ENCODE measurements at regions not wholly inside any gene's neighbourhood (a gene's known extent, or its start where the extent isn't known, plus 50 kb on each side); places are given as distances from the start of the nearest gene placed in this dataset.

DNA sequence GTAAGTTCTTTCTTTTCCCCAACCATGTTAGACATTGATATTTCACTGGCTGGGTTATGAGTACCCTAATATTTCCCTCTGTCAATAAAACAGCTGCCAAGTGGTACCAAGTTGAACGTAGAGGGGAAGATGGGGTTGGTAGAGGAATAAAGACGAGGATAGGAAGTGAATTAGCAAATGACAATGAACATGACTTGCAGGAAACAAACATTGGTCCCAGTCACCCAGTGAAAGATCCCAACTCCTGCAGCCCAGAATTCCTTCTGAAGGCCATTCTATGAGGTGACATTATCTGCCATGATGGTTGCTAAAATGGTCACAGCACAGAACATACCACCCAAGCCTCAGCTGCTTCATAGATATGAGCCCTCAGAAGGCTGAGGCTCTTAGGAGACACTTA lies 159.0 kb upstream of the CTNNB1 start:
- ChIA-PET CTCF (no interaction called here), POLR2A (no interaction called here)
- Mint-ChIP-seq H3K27me3 (peaks cover 3 to 18% (median 8%) of the 10 kb centered on the region in 5 donors), H3K9me3 (peaks cover 0 to 4% (median 0%) of the 10 kb centered on the region in 11 donors), H3K4me3 (no peak overlapping the region), H3K36me3 (no peaks in the 10 kb centered on the region), H3K4me1 (no peaks in the 10 kb centered on the region), H3K27ac (no peak overlapping the region)
- intact Hi-C loops (cut with micrococcal nuclease): no loop called here
- Histone ChIP-seq H3K36me3 (ENCODE audit: control insufficient read depth in 2 of 3, insufficient read depth in 3 of 3, low read length in 3 of 3) (no peaks in the 10 kb centered on the region), H3K9me3 (ENCODE audit: control insufficient read depth in 2 of 3, low read length in 3 of 3) (no peaks in the 10 kb centered on the region), H3K27me3 (ENCODE audit: control insufficient read depth in 2 of 2, insufficient read depth in 2 of 2, low read length in 2 of 2) (no peaks in the 10 kb centered on the region), H3K4me1 (ENCODE audit: control insufficient read depth in 2 of 2, insufficient read depth in 2 of 2, low read length in 2 of 2) (no peaks in the 10 kb centered on the region), H3K4me3 (ENCODE audit: low read length) (no peak overlapping the region), H3K27ac (ENCODE audit: low read depth, low read length) (no peak overlapping the region)
- ATAC-seq (no peak), DNase-seq (no peak)

DNA sequence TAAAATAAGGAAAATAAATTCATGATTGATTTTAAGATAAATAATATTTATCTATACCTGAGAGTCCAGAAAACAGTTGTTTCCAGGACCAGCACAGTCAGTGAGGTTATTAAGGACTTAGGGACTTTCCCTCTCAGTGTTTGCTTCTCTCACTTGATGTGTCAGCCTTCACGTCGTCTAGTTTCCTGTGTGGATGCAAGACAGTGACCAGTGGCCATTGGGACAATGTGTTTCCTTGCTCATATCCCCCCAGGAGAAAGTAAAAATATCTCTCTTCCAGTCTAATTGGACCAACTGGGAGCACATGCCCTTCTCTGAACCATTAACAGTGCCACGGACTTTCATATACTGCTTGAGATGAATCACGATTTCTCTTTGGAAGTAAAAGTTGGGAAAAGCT lies 157.8 kb upstream of the CTNNB1 start:
- intact Hi-C loops (cut with micrococcal nuclease): no loop called here
- Histone ChIP-seq H3K9me3 (ENCODE audit: control insufficient read depth in 2 of 3, low read length in 3 of 3) (no peaks in the 10 kb centered on the region), H3K4me1 (ENCODE audit: control insufficient read depth in 2 of 2, insufficient read depth in 2 of 2, low read length in 2 of 2) (no peaks in the 10 kb centered on the region), H3K27me3 (ENCODE audit: control insufficient read depth in 2 of 2, insufficient read depth in 2 of 2, low read length in 2 of 2) (no peaks in the 10 kb centered on the region), H3K4me3 (ENCODE audit: low read length) (no peak overlapping the region), H3K36me3 (ENCODE audit: control insufficient read depth in 2 of 3, insufficient read depth in 3 of 3, low read length in 3 of 3) (no peaks in the 10 kb centered on the region), H3K27ac (ENCODE audit: low read depth, low read length) (no peak overlapping the region)
- Mint-ChIP-seq H3K9me3 (peaks cover 0 to 4% (median 0%) of the 10 kb centered on the region in 11 donors), H3K27ac (no peak overlapping the region), H3K36me3 (no peaks in the 10 kb centered on the region), H3K4me1 (no peaks in the 10 kb centered on the region), H3K27me3 (peaks cover 3 to 14% (median 8%) of the 10 kb centered on the region in 5 donors), H3K4me3 (no peak overlapping the region)
- CTCF ChIA-PET: no interaction called here
- ATAC-seq (no peak), DNase-seq (no peak)
- POLR2A ChIA-PET: no interaction called here

DNA sequence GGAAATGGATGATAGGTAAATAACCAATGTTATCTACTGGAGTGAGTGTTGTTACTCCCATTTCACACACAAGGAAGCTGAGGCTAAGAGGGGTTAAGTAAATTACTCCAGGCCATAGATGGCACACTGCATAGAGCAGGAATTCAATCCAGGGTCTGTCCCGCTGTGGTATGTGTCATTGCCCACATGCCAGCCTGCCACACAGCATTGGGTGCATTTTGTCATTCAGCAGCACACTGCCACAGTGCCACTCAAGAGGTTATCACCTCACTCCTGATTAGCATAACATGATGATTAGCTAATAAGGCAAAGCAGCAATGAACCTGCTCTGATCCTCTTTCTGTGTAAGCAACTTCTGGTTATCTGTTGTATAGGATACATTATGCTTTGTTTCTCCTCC lies 157.4 kb upstream of the CTNNB1 start:
- Histone ChIP-seq H3K27me3 (ENCODE audit: control insufficient read depth in 2 of 2, insufficient read depth in 2 of 2, low read length in 2 of 2) (no peaks in the 10 kb centered on the region), H3K27ac (ENCODE audit: low read depth, low read length) (no peak overlapping the region), H3K4me1 (ENCODE audit: control insufficient read depth in 2 of 2, insufficient read depth in 2 of 2, low read length in 2 of 2) (no peaks in the 10 kb centered on the region), H3K36me3 (ENCODE audit: control insufficient read depth in 2 of 3, insufficient read depth in 3 of 3, low read length in 3 of 3) (no peaks in the 10 kb centered on the region), H3K9me3 (ENCODE audit: control insufficient read depth in 2 of 3, low read length in 3 of 3) (no peaks in the 10 kb centered on the region), H3K4me3 (ENCODE audit: low read length) (no peak overlapping the region)
- H3K27ac Mint-ChIP-seq: no peak overlapping the region
- no peaks in the 10 kb centered on the region for H3K36me3 Mint-ChIP-seq
- H3K27me3 Mint-ChIP-seq: peaks cover 4 to 14% (median 8%) of the 10 kb centered on the region in 5 donors
- CTCF ChIA-PET: no interaction called here
- ATAC-seq: no peak
- no peaks in the 10 kb centered on the region for H3K4me1 Mint-ChIP-seq
- intact Hi-C loops (cut with micrococcal nuclease): no loop called here
- DNase-seq: no peak
- POLR2A ChIA-PET: no interaction called here
- H3K4me3 Mint-ChIP-seq: no peak overlapping the region
- peaks cover 0 to 4% (median 0%) of the 10 kb centered on the region in 11 donors for H3K9me3 Mint-ChIP-seq

DNA sequence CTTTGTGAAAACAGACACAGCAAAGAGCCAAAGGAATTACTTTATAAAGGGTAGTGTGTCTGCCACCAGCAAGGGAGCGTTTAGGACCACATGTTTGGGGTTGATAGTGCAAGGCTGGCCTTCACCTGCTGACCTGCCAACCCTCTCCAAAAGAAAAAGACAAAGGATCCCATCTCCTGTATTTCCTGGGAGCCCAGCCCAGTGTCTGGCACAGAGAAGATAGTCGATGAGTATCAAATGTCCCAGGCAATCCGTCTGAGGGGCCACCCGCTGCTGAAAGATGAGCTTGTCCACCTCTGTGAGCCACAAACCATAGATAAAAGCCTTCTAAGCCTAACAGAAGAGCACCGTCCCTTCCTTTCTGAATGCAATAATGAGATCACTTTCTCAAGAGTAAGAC lies 154.8 kb upstream of the CTNNB1 start:
- intact Hi-C loops (cut with micrococcal nuclease): no loop called here
- H3K9me3 ChIP-seq (ENCODE audit: control insufficient read depth in 2 of 3, low read length in 3 of 3): no peaks in the 10 kb centered on the region
- H3K9me3 Mint-ChIP-seq: no peaks in the 10 kb centered on the region
- DNase-seq (no peak), ATAC-seq (no peak)
- H3K27ac Mint-ChIP-seq: no peak overlapping the region
- no peak overlapping the region for H3K27ac ChIP-seq (ENCODE audit: low read depth, low read length)
- H3K27me3 ChIP-seq (ENCODE audit: control insufficient read depth in 2 of 2, insufficient read depth in 2 of 2, low read length in 2 of 2): no peaks in the 10 kb centered on the region
- peaks cover 0 to 10% (median 8%) of the 10 kb centered on the region in 5 donors for H3K27me3 Mint-ChIP-seq
- no peaks in the 10 kb centered on the region for H3K36me3 Mint-ChIP-seq
- H3K36me3 ChIP-seq (ENCODE audit: control insufficient read depth in 2 of 3, insufficient read depth in 3 of 3, low read length in 3 of 3): no peaks in the 10 kb centered on the region
- CTCF ChIA-PET: no interaction called here
- no peak overlapping the region for H3K4me3 ChIP-seq (ENCODE audit: low read length)
- H3K4me1 ChIP-seq (ENCODE audit: control insufficient read depth in 2 of 2, insufficient read depth in 2 of 2, low read length in 2 of 2): no peaks in the 10 kb centered on the region
- no peak overlapping the region for H3K4me3 Mint-ChIP-seq
- POLR2A ChIA-PET: no interaction called here
- H3K4me1 Mint-ChIP-seq: no peaks in the 10 kb centered on the region

DNA sequence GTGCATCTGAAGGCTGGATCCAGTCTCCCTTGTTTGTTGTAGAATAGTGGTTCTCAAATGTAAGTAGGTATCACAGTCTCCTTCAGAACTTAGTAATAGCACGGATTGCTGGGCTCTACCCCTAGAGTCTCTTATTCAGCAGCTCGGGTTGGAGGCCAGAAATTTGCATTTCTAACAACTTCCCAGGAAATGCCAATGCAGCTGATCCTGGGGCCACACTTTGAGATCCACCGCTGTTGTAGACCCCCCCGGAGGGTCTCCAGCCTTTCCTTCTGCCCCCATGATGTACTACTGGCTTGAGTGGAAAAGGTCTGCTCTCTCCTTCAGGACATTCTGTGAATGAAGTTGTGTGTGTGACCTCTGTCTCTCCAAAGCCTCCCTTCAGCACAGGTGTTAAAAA lies 153.8 kb upstream of the CTNNB1 start:
- intact Hi-C loops (cut with micrococcal nuclease): no loop called here
- ChIA-PET POLR2A (no interaction called here), CTCF (no interaction called here)
- Histone ChIP-seq H3K27ac (ENCODE audit: low read depth, low read length) (no peak overlapping the region), H3K27me3 (ENCODE audit: control insufficient read depth in 2 of 2, insufficient read depth in 2 of 2, low read length in 2 of 2) (no peaks in the 10 kb centered on the region), H3K4me1 (ENCODE audit: control insufficient read depth in 2 of 2, insufficient read depth in 2 of 2, low read length in 2 of 2) (no peaks in the 10 kb centered on the region), H3K9me3 (ENCODE audit: control insufficient read depth in 2 of 3, low read length in 3 of 3) (no peaks in the 10 kb centered on the region), H3K36me3 (ENCODE audit: control insufficient read depth in 2 of 3, insufficient read depth in 3 of 3, low read length in 3 of 3) (no peaks in the 10 kb centered on the region), H3K4me3 (ENCODE audit: low read length) (no peak overlapping the region)
- ATAC-seq: no peak
- Mint-ChIP-seq H3K36me3 (no peaks in the 10 kb centered on the region), H3K27ac (no peak overlapping the region), H3K9me3 (no peaks in the 10 kb centered on the region), H3K4me1 (no peaks in the 10 kb centered on the region), H3K27me3 (peaks cover 0 to 10% (median 8%) of the 10 kb centered on the region in 5 donors), H3K4me3 (no peak overlapping the region)
- no peak for DNase-seq

DNA sequence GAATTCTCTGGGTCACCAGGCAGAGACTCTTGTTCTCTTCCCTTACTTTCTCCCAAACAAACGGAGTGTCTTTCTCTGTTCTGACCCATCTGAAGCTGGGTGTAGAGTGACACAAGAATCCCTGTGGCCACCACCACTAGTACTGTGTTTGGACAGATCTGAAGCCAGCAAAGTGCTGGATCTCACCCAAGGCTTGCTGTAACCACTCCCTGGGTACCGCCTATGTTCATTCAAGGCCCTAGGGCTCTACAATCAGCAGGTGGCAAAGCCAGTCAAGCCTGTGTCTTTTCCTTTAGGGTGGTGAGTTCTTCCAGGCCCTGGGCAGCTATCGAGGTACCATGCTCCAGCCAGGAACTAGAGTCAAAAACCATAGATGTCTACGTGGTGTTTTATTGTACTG lies 149.2 kb upstream of the CTNNB1 start:
- Mint-ChIP-seq H3K27ac (no peak overlapping the region), H3K27me3 (peaks cover 0 to 9% (median 3%) of the 10 kb centered on the region in 5 donors), H3K36me3 (no peaks in the 10 kb centered on the region), H3K4me1 (peaks cover 0 to 1% (median 0%) of the 10 kb centered on the region in 7 donors), H3K9me3 (peaks cover 0 to 1% (median 0%) of the 10 kb centered on the region in 11 donors), H3K4me3 (no peak overlapping the region)
- ATAC-seq (no peak), DNase-seq (no peak)
- ChIA-PET POLR2A (no interaction called here), CTCF (no interaction called here)
- intact Hi-C loops (cut with micrococcal nuclease): no loop called here
- Histone ChIP-seq H3K4me3 (ENCODE audit: low read length) (no peak overlapping the region), H3K27me3 (ENCODE audit: control insufficient read depth in 2 of 2, insufficient read depth in 2 of 2, low read length in 2 of 2) (no peaks in the 10 kb centered on the region), H3K4me1 (ENCODE audit: control insufficient read depth in 2 of 2, insufficient read depth in 2 of 2, low read length in 2 of 2) (no peaks in the 10 kb centered on the region), H3K27ac (ENCODE audit: low read depth, low read length) (no peak overlapping the region), H3K9me3 (ENCODE audit: control insufficient read depth in 2 of 3, low read length in 3 of 3) (no peaks in the 10 kb centered on the region), H3K36me3 (ENCODE audit: control insufficient read depth in 2 of 3, insufficient read depth in 3 of 3, low read length in 3 of 3) (no peaks in the 10 kb centered on the region)

DNA sequence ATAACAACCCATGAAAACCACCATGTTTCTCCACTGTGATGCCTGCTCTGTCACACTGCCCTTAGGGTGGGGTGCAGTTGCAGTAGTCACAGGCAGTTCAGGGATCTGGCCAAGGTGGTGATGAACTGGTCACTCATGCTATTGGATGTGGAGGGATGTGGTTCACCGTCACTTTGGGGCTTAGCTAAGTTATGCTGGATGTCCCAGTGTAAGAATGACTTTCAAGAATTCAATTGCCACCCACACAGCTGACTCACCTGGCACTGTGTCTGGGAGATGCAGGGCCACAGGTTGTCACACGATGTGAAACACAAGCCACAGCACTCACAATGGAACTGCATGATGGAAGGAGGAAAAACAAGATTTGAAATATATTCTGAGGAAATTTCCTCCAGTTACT lies 146.1 kb upstream of the CTNNB1 start:
- no peak for DNase-seq
- Histone ChIP-seq H3K27me3 (ENCODE audit: control insufficient read depth in 2 of 2, insufficient read depth in 2 of 2, low read length in 2 of 2) (no peaks in the 10 kb centered on the region), H3K4me1 (ENCODE audit: control insufficient read depth in 2 of 2, insufficient read depth in 2 of 2, low read length in 2 of 2) (no peaks in the 10 kb centered on the region), H3K27ac (ENCODE audit: low read depth, low read length) (no peak overlapping the region), H3K9me3 (ENCODE audit: control insufficient read depth in 2 of 3, low read length in 3 of 3) (no peaks in the 10 kb centered on the region), H3K36me3 (ENCODE audit: control insufficient read depth in 2 of 3, insufficient read depth in 3 of 3, low read length in 3 of 3) (no peaks in the 10 kb centered on the region), H3K4me3 (ENCODE audit: low read length) (no peak overlapping the region)
- peaks cover 0 to 1% (median 0%) of the 10 kb centered on the region in 7 donors for H3K4me1 Mint-ChIP-seq
- intact Hi-C loops (cut with micrococcal nuclease): no loop called here
- H3K9me3 Mint-ChIP-seq: peaks cover 0 to 2% (median 0%) of the 10 kb centered on the region in 11 donors
- POLR2A ChIA-PET: no interaction called here
- no peaks in the 10 kb centered on the region for H3K36me3 Mint-ChIP-seq
- no peak for ATAC-seq
- no peak overlapping the region for H3K4me3 Mint-ChIP-seq
- no peak overlapping the region for H3K27ac Mint-ChIP-seq
- peaks cover 0 to 7% (median 0%) of the 10 kb centered on the region in 5 donors for H3K27me3 Mint-ChIP-seq
- CTCF ChIA-PET: interaction anchor here (0.5 kb wide), 1 partner anchor 8 kb away, joined by 3 read pairs; no protein-coding TSS in a partner anchor
